Glutamatergic neuron (in vitro differentiated cells): ENCODE measurements at regions not wholly inside any gene's neighbourhood (a gene's known extent, or its start where the extent isn't known, plus 50 kb on each side); places are given as distances from the start of the nearest gene placed in this dataset.

Source experiments
- DNase-seq: peaks from one replicate; pipeline ENCODE4 v3.0.0; 2022
- H3K27ac Mint-ChIP-seq: one replicate; pipeline ENCODE4 v1.8.0; 2020; ENCODE audit warnings: mild to moderate bottlenecking, mixed read lengths, inconsistent platforms; ENCODE audit not compliant: unreplicated experiment
- H3K27me3 Mint-ChIP-seq: one replicate; pipeline ENCODE4 v1.8.0; 2020; ENCODE audit warnings: mild to moderate bottlenecking, moderate library complexity, mixed read lengths, inconsistent platforms; ENCODE audit not compliant: unreplicated experiment
- H3K36me3 Mint-ChIP-seq: one replicate; pipeline ENCODE4 v1.8.0; 2020; ENCODE audit warnings: mild to moderate bottlenecking, mixed read lengths, inconsistent platforms; ENCODE audit not compliant: unreplicated experiment
- H3K4me1 Mint-ChIP-seq: one replicate; pipeline ENCODE4 v1.8.0; 2020; ENCODE audit warnings: mild to moderate bottlenecking, low read depth, mixed read lengths, inconsistent platforms; ENCODE audit not compliant: unreplicated experiment
- H3K4me3 Mint-ChIP-seq: one replicate; pipeline ENCODE4 v1.8.0; 2020; ENCODE audit warnings: mild to moderate bottlenecking, mixed read lengths, inconsistent platforms; ENCODE audit not compliant: unreplicated experiment
- H3K9me3 Mint-ChIP-seq: one replicate; pipeline ENCODE4 v1.8.0; 2020; ENCODE audit warnings: mild to moderate bottlenecking, moderate library complexity, mixed read lengths, inconsistent platforms; ENCODE audit not compliant: unreplicated experiment
- CTCF ChIP-seq: fragments of 200-600 bp; sonication (generic); IDR thresholded peaks from one replicate; pipeline ENCODE4 v1.5.0; 2021; ENCODE audit not compliant: partially characterized antibody, unreplicated experiment

GRCh38 chr4:120435179-120435578 lies 368.5 kb upstream of the MAD2L1 start:
- H3K27ac Mint-ChIP-seq = no peak overlapping the region
- no peak overlapping the region for H3K4me3 Mint-ChIP-seq
- no peaks in the 10 kb centered on the region for H3K9me3 Mint-ChIP-seq
- H3K27me3 Mint-ChIP-seq = no peaks in the 10 kb centered on the region
- H3K36me3 Mint-ChIP-seq = no peaks in the 10 kb centered on the region
- no peak for TF ChIP-seq CTCF
- DNase-seq = no peak
- H3K4me1 Mint-ChIP-seq = peaks cover 7% of the 10 kb centered on the region

- Mint-ChIP-seq H3K9me3 (no peaks in the 10 kb centered on the region), H3K4me3 (no peak overlapping the region), H3K4me1 (peaks cover 7% of the 10 kb centered on the region), H3K27me3 (no peaks in the 10 kb centered on the region), H3K27ac (no peak overlapping the region), H3K36me3 (no peaks in the 10 kb centered on the region)
- DNase-seq = no peak
- no peak for TF ChIP-seq CTCF
These were observed 368.1 kb upstream of the MAD2L1 start for GRCh38 chr4:120434756-120435155.

- no peak for TF ChIP-seq CTCF
- H3K27ac Mint-ChIP-seq = no peak overlapping the region
- no peak overlapping the region for H3K4me3 Mint-ChIP-seq
- H3K9me3 Mint-ChIP-seq = peaks cover 1% of the 10 kb centered on the region
- no peaks in the 10 kb centered on the region for H3K27me3 Mint-ChIP-seq
- no peaks in the 10 kb centered on the region for H3K36me3 Mint-ChIP-seq
- H3K4me1 Mint-ChIP-seq = peaks cover 7% of the 10 kb centered on the region
- no peak for DNase-seq
These were observed 365.7 kb upstream of the MAD2L1 start for GRCh38 chr4:120432301-120432860.

GRCh38 chr4:120431180-120431579 lies 364.5 kb upstream of the MAD2L1 start:
- no peaks in the 10 kb centered on the region for H3K27me3 Mint-ChIP-seq
- no peak for DNase-seq

More at GRCh38 chr4:120431180-120431579, 364.5 kb upstream of the MAD2L1 start:
- Mint-ChIP-seq H3K36me3 (no peaks in the 10 kb centered on the region), H3K4me3 (no peak overlapping the region), H3K4me1 (peaks cover 7% of the 10 kb centered on the region), H3K27ac (no peak overlapping the region), H3K9me3 (peaks cover 1% of the 10 kb centered on the region)
- TF ChIP-seq CTCF = no peak
